Medulla oblongata (tissue), 1 donor: ENCODE measurements at regions not wholly inside any gene's neighbourhood (a gene's known extent, or its start where the extent isn't known, plus 50 kb on each side); places are given as distances from the start of the nearest gene placed in this dataset.

Experiments used
- DNase-seq: peaks from one replicate; pipeline ENCODE4 v3.0.0-alpha.2; 2015; ENCODE audit errors: extremely low spot score

GRCh38 chr4:73001885-73002284 lies 67.6 kb downstream of the COX18 start:
- no peak for DNase-seq

- DNase-seq, result no peak
Observed at GRCh38 chr4:72997409-72997808, 72.1 kb downstream of the COX18 start.

GRCh38 chr4:72994670-72995069 lies 74.8 kb downstream of the COX18 start:
- no peak for DNase-seq

- no peak for DNase-seq
Observed at GRCh38 chr4:72993876-72994275, 75.6 kb downstream of the COX18 start.

GRCh38 chr4:72991873-72992272 lies 77.6 kb downstream of the COX18 start:
- no peak for DNase-seq

GRCh38 chr4:72987741-72988729 lies 81.5 kb downstream of the COX18 start:
- DNase-seq, result no peak

- DNase-seq, result no peak
Observed at GRCh38 chr4:72984351-72984750, 85.2 kb downstream of the COX18 start.

GRCh38 chr4:72983709-72984108 lies 85.8 kb downstream of the COX18 start:
- no peak for DNase-seq

GRCh38 chr4:72977936-72978485 lies 91.5 kb downstream of the COX18 start:
- DNase-seq, result no peak

GRCh38 chr4:72975488-72975784 lies 94.1 kb downstream of the COX18 start:
- DNase-seq, result no peak

- DNase-seq, result no peak
Observed at GRCh38 chr4:72974694-72975487, 94.6 kb downstream of the COX18 start.

GRCh38 chr4:72971572-72971971 lies 97.9 kb downstream of the COX18 start:
- DNase-seq, result no peak

- no peak for DNase-seq
Observed at GRCh38 chr4:72970756-72971155, 98.8 kb downstream of the COX18 start.

GRCh38 chr4:72969976-72970375 lies 99.5 kb downstream of the COX18 start:
- DNase-seq, result peak; percentile 77

GRCh38 chr4:72966652-72967051 lies 102.9 kb downstream of the COX18 start:
- DNase-seq, result no peak

- no peak for DNase-seq
Observed at GRCh38 chr4:72959411-72959810, 110.1 kb downstream of the COX18 start.

- DNase-seq, result no peak
Observed at GRCh38 chr4:72954811-72955210, 114.7 kb downstream of the COX18 start.

GRCh38 chr4:72953571-72953970 lies 115.9 kb downstream of the COX18 start:
- DNase-seq, result no peak

GRCh38 chr4:72951628-72952027 lies 117.9 kb downstream of the COX18 start:
- DNase-seq, result no peak

GRCh38 chr4:72951147-72951546 lies 118.4 kb downstream of the COX18 start:
- no peak for DNase-seq

- DNase-seq, result no peak
Observed at GRCh38 chr4:72948080-72948479, 121.4 kb downstream of the COX18 start.

- no peak for DNase-seq
Observed at GRCh38 chr4:72945719-72946336, 123.7 kb downstream of the COX18 start.
